WTC11 (cell line): ENCODE measurements at regions not wholly inside any gene's neighbourhood (a gene's known extent, or its start where the extent isn't known, plus 50 kb on each side); places are given as distances from the start of the nearest gene placed in this dataset.

Experiments used
- CTCF ChIP-seq: fragments of 200-600 bp; IDR thresholded peaks from 2 replicates; pipeline ENCODE4 v1.8.0; 2022; ENCODE audit warnings: antibody characterized with exemption
- TF ChIP-seq, protein P1 (sequence below): sonication (generic); formaldehyde crosslinking; IDR thresholded peaks from 2 replicates; pipeline ENCODE4 v1.8.0; 2023; ENCODE audit warnings: missing genetic modification reagents

DNA sequence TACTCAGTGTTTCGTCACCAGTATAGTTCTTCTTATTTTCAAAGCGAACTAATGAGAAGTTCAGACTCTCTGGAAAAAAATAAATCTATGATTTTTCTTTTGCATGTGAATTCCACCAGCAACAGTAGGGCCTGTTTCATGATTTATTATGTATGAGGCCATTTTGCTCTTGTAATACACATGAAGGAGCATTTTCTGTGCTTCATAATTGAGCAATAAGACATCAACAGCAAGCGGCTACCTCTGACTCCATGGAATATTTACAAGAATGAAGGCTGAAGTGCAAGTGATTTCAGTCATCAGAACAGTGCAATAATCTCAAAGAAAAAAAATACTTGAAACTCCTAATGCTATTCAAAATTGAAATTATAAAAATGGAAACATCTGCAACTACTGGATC is 282.9 kb upstream of the EDIL3 start:
- no peak for TF ChIP-seq CTCF
- TF ChIP-seq, protein P1, sequence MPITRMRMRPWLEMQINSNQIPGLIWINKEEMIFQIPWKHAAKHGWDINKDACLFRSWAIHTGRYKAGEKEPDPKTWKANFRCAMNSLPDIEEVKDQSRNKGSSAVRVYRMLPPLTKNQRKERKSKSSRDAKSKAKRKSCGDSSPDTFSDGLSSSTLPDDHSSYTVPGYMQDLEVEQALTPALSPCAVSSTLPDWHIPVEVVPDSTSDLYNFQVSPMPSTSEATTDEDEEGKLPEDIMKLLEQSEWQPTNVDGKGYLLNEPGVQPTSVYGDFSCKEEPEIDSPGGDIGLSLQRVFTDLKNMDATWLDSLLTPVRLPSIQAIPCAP (CRISPR knock-in tag): no peak
